GM23248 (cell line): ENCODE measurements at regions not wholly inside any gene's neighbourhood (a gene's known extent, or its start where the extent isn't known, plus 50 kb on each side); places are given as distances from the start of the nearest gene placed in this dataset.

Experiments
- EZH2 ChIP-seq: fragments of 200-600 bp; sonication (generic); IDR thresholded peaks from 2 replicates; pipeline ENCODE4 v1.6.1; 2018; ENCODE audit warnings: antibody characterized with exemption, mild to moderate bottlenecking; ENCODE audit not compliant: insufficient read depth, poor library complexity, severe bottlenecking
- EZH2phosphoT487 ChIP-seq: fragments of 200-600 bp; sonication (generic); IDR thresholded peaks from 2 replicates; pipeline ENCODE4 v1.6.1; 2018; ENCODE audit warnings: antibody characterized with exemption, moderate library complexity, mild to moderate bottlenecking, low read depth; ENCODE audit not compliant: insufficient read depth

DNA sequence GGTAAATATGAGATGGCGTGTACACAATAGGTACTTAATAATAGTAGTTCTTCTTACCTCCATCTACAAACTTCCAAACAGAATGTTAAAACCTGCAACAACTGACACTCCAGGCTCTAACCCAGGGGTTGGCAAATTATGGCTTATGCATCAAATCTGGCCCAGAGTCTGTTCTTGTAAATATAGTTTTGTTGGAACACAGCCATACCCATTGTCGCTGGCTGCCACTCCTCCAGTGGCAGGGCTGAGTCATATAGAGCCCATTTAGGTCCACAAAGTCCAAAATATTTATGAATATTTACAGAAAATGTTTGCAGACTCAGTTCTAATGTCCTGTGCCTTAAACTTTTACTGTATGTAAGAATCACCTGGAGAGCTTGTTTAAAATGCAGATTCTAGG lies 69.9 kb upstream of the BTBD3 start:
- TF ChIP-seq EZH2 (no peak), EZH2phosphoT487 (no peak)
